Lung (tissue), 11 donors: ENCODE measurements at regions not wholly inside any gene's neighbourhood (a gene's known extent, or its start where the extent isn't known, plus 50 kb on each side); places are given as distances from the start of the nearest gene placed in this dataset.

Source experiments
- ATAC-seq: fragments of 200-7000 bp; cut with Tn5 transposase; one replicate; pipeline ENCODE4 v1.9.1; 2020; ENCODE audit warnings: moderate number of reproducible peaks; ENCODE audit not compliant: insufficient read depth, low FRiP score
- DNase-seq, 3 donors: peaks; one replicate each; pipeline ENCODE4 v3.0.0-alpha.2; 2013 to 2017
- H3K27ac ChIP-seq, 2 donors: one replicate each; pipeline ENCODE4 v1.5.1; 2013; ENCODE audit warnings: mild to moderate bottlenecking in 2 of 2, moderate library complexity in 2 of 2, control low read depth in 1 of 2, inconsistent platforms in 1 of 2, low read depth in 1 of 2, low read length in 1 of 2
- H3K27me3 ChIP-seq, 3 donors: one replicate each; pipeline ENCODE4 v1.5.1; 2013; ENCODE audit warnings: low read length in 2 of 3; ENCODE audit not compliant: control insufficient read depth in 3 of 3, insufficient read depth in 3 of 3
- H3K36me3 ChIP-seq, 4 donors: one replicate each; pipeline ENCODE4 v1.5.1; 2013; ENCODE audit warnings: low read length in 4 of 4, mild to moderate bottlenecking in 1 of 4, moderate library complexity in 1 of 4; ENCODE audit not compliant: control insufficient read depth in 4 of 4, insufficient read depth in 4 of 4
- H3K4me1 ChIP-seq, 5 donors: one replicate each; pipeline ENCODE4 v1.5.1; 2013; ENCODE audit warnings: low read length in 5 of 5, mild to moderate bottlenecking in 2 of 5, moderate library complexity in 1 of 5; ENCODE audit not compliant: control insufficient read depth in 5 of 5, insufficient read depth in 5 of 5
- H3K4me3 ChIP-seq: one replicate; pipeline ENCODE4 v1.5.1; 2013; ENCODE audit warnings: mild to moderate bottlenecking, control low read depth, moderate library complexity
- H3K9ac ChIP-seq, 2 donors: one replicate each; pipeline ENCODE4 v1.5.1; 2013; ENCODE audit warnings: low read length in 2 of 2, control low read depth in 1 of 2; ENCODE audit not compliant: insufficient read depth in 1 of 2
- H3K9me3 ChIP-seq, 4 donors: one replicate each; pipeline ENCODE4 v1.5.1; 2013; ENCODE audit warnings: low read length in 3 of 4, mild to moderate bottlenecking in 1 of 4, moderate library complexity in 1 of 4; ENCODE audit not compliant: control insufficient read depth in 4 of 4, insufficient read depth in 3 of 4
- CTCF ChIP-seq: IDR thresholded peaks from 2 replicates; pipeline ENCODE4 v1.5.1; 2012; ENCODE audit warnings: mild to moderate bottlenecking; ENCODE audit errors: control extremely low read depth, extremely low read depth
- WGBS, 2 donors: extraction: QIAGEN DNeasy Blood & Tissue Kit; methylation state at CpG; one replicate each; pipeline ENCODE4 v1.1.7; 2013; 5-methylcytosine and 5-hydroxymethylcytosine counted together
- donor health status: control.
- donor health status: control.
- donor health status: Bipolar disorder and iron deficiency.
- donor health status: healthy.
- donor health status: DM: yes; HTN: yes; CAD: no.

- H3K27ac ChIP-seq, result no peak overlapping the region
- ATAC-seq, result no peak
- no peaks in the 10 kb centered on the region for H3K4me1 ChIP-seq
- no peaks in the 10 kb centered on the region for H3K36me3 ChIP-seq
- no peaks in the 10 kb centered on the region for H3K27me3 ChIP-seq
- H3K9ac ChIP-seq, result no peak overlapping the region
- no peak for TF ChIP-seq CTCF
- 81 to 88% methylated on average over 21 of the region's 21 CpGs for WGBS, 2 donors
- H3K9me3 ChIP-seq, result no peaks in the 10 kb centered on the region
- H3K4me3 ChIP-seq, result no peak overlapping the region
- DNase-seq, result no peak
These were observed 929.0 kb downstream of the BRD1 start for GRCh38 chr22:48898524-48899250.

GRCh38 chr22:48897645-48898370 is 929.9 kb downstream of the BRD1 start:
- Histone ChIP-seq H3K36me3 (no peaks in the 10 kb centered on the region), H3K27me3 (no peaks in the 10 kb centered on the region), H3K27ac (no peak overlapping the region), H3K4me3 (no peak overlapping the region), H3K9ac (no peak overlapping the region), H3K9me3 (no peaks in the 10 kb centered on the region), H3K4me1 (no peaks in the 10 kb centered on the region)
- TF ChIP-seq CTCF, result no peak
- WGBS, 2 donors, result 82 to 87% methylated on average over 14 of the region's 14 CpGs
- DNase-seq (no peak), ATAC-seq (no peak)

DNA sequence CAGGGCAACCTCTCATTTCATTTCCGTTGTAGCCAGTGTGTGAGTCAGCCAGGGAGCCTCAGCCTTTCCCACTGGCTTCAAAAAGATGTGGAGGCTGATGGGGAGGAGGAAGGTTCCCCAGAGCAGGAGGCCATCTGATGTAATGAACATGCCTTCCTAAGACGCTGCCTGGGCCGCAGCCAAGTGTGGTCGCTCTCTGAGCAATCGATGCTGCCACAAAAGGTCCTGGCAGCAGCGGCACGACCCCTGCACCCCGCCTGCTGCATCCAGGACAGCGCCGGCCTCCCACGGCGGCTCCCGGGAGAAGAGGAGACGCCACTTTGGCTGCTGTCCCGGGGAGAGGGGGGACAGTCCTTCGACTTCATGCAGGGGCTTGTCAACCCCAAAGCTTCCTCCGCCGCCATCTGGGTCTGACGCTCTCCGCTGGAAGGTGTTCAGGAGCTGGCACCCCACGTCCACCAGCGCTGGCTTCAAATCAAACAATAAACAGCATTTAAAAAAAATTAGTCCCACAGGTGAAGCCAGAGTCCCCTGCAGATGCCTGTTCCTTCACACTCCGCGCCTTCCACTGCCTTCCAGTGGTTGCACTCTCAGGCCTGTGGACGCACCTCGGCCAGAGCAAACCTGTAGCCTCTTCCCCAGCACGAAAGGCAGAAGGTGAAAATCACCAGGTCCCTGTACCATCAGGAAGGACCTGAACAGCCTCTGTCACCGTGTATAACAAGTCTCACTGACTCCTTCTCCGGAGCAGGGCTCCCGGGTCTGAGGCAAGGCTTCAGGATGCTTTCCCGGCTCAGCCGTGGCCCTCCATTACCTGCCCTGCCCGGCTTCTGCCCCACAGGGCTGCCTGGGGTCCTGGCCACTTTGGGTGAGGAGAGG is 930.7 kb downstream of the BRD1 start:
- WGBS, 2 donors, result 70 to 84% methylated on average over 32 to 33 of the region's 33 CpGs
- H3K9me3 ChIP-seq, result peaks cover 0 to under 1% (median 0%) of the 10 kb centered on the region in 4 donors
- ATAC-seq (no peak), DNase-seq (peak in 2 of 3 donors; percentile 2 to 4)
- TF ChIP-seq CTCF, result no peak
- H3K27ac ChIP-seq, result no peak overlapping the region
- no peaks in the 10 kb centered on the region for H3K27me3 ChIP-seq
- no peak overlapping the region for H3K9ac ChIP-seq
- no peak overlapping the region for H3K4me3 ChIP-seq
- H3K36me3 ChIP-seq, result no peaks in the 10 kb centered on the region
- no peaks in the 10 kb centered on the region for H3K4me1 ChIP-seq
